Ascending aorta (tissue), 2 donors: ENCODE measurements at regions not wholly inside any gene's neighbourhood (a gene's known extent, or its start where the extent isn't known, plus 50 kb on each side); places are given as distances from the start of the nearest gene placed in this dataset.
A peak's percentile ranks its signal among the peaks of the same experiment; 100 is the strongest.

Source experiments
- DNase-seq, 2 donors: peaks; one replicate each; pipeline ENCODE4 v3.0.0-alpha.2; 2019; ENCODE audit warnings: low spot score in 2 of 2
- H3K27ac ChIP-seq, 2 donors: fragments of 200-600 bp; sonication (generic); one replicate each; pipeline ENCODE4 v1.5.1; 2016 to 2017; ENCODE audit warnings: mild to moderate bottlenecking in 1 of 2
- H3K27me3 ChIP-seq: fragments of 200-600 bp; sonication (generic); one replicate; pipeline ENCODE4 v1.5.1; 2017
- H3K36me3 ChIP-seq, 2 donors: fragments of 200-600 bp; sonication (generic); one replicate each; pipeline ENCODE4 v1.5.1; 2016
- H3K4me1 ChIP-seq, 2 donors: fragments of 200-600 bp; sonication (generic); one replicate each; pipeline ENCODE4 v1.5.1; 2016 to 2017; ENCODE audit warnings: mild to moderate bottlenecking in 1 of 2
- H3K4me3 ChIP-seq, 2 donors: fragments of 200-600 bp; sonication (generic); one replicate each; pipeline ENCODE4 v1.5.1; 2016 to 2017; ENCODE audit warnings: mild to moderate bottlenecking in 1 of 2
- H3K9me3 ChIP-seq, 2 donors: fragments of 200-600 bp; sonication (generic); one replicate each; pipeline ENCODE4 v1.5.1; 2016
- CTCF ChIP-seq, 3 experiments: fragments of 200-600 bp in 2 of 3; fragments of 450-650 bp in 1 of 3; sonication (generic) in 2 of 3; IDR thresholded peaks; one replicate each; pipeline ENCODE4 v1.5.1; 2016 to 2019; ENCODE audit warnings: antibody characterized with exemption in 3 of 3, mild to moderate bottlenecking in 1 of 3, moderate library complexity in 1 of 3
- intact Hi-C: fragments of 100-400 bp; cut with DNase I; formaldehyde crosslinking; loops from one replicate; pipeline ENCODE4 v1.15.1; 2023

DNA sequence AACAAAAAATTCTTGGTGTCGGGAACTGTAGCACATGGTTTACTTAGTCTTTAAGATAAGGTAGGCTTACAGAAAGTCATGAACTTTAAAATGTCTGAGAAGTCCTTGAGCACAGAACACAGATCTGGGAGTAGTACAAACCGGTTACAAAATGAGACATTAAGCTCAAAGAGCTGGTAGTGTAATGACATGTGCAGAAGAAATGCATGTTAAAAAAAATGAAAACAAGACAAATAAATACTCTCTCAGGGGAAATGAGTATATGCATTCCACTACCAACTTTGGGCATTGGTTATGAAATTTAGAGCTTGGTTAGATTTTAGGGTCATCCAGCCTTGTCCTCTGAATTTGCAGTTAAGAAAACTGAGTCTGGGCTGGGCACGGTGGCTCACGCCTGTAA, 91.5 kb upstream of the F3 start:
- Histone ChIP-seq H3K27ac (peak overlapping the region; percentile 26 to 37), H3K4me1 (no peaks in the 10 kb centered on the region), H3K36me3 (no peaks in the 10 kb centered on the region), H3K4me3 (no peak overlapping the region), H3K9me3 (no peaks in the 10 kb centered on the region), H3K27me3 (no peaks in the 10 kb centered on the region)
- intact Hi-C loops, result no loop called here
- no peak for TF ChIP-seq CTCF (IDR thresholded peaks at IDR 0.05)
- no peak for DNase-seq

DNA sequence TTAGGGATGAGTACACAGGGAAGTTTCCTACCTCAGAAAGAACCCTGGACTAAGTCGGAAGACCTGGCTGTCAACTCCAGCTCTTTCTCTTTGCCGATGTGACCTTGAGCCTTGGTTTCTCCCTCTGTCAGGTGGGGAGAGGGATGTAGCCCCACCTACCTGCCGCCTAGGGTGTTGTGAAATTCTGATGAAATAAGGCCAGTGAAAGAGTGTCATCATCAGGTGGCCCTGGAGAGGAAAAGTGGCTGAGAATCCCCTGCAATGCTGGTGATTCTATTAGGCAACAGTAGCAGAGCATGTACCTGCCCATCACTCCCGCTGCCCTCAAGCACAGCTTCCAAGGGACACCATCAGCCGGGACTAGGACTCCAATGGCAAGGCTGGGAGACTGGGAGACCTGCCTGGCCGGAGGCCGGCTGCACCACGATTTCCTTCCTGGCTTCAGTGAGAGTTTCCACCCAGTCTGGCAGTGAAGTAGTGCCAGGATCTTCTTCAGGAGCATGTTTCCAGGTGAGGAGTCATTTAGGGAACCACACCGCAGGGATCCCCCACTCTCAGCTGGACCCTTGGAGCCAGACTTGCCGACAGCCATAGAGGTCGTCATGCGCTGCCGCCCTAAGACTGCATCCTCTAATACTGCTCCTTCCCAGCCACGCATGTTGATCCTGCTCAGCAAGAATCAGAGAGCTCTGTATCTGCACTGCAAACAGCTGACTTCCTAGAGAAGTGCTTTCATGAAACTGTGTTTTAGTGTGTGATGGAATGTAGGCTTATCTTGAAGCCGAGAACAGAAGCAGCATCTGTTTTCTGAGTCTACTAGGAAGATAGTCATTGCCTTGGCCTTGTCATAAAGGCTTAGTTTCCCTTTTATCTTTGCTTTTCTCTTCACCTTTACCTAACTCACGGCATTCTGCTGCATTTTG, 88.0 kb upstream of the F3 start:
- Histone ChIP-seq H3K27ac (no peak overlapping the region), H3K27me3 (no peaks in the 10 kb centered on the region), H3K9me3 (no peaks in the 10 kb centered on the region), H3K4me3 (no peak overlapping the region), H3K36me3 (no peaks in the 10 kb centered on the region), H3K4me1 (no peaks in the 10 kb centered on the region)
- intact Hi-C loops, result no loop called here
- TF ChIP-seq CTCF (IDR thresholded peaks at IDR 0.05), result no peak
- no peak for DNase-seq

DNA sequence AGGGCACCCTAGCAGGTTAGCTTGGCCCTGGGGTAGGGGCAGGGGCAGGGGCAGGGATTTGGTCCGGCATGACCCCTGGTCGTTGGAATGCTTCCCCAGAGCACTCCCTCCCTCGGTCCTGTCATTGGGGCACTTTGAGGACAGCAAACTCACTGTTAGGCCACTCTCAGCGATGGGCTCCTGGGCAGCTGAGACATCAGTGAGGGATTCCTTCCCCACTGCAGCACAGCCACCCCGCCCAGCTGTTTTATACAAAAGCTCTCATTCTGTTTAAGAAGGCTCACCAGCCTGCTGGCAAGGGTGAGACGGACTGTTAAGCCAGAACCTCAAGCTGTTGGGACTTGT, 86.9 kb upstream of the F3 start:
- H3K27me3 ChIP-seq, result no peaks in the 10 kb centered on the region
- no peaks in the 10 kb centered on the region for H3K9me3 ChIP-seq
- no peaks in the 10 kb centered on the region for H3K36me3 ChIP-seq
- H3K4me3 ChIP-seq, result no peak overlapping the region
- no peaks in the 10 kb centered on the region for H3K4me1 ChIP-seq
- no peak overlapping the region for H3K27ac ChIP-seq
- no peak for TF ChIP-seq CTCF (IDR thresholded peaks at IDR 0.05)
- intact Hi-C loops, result no loop called here
- DNase-seq, result no peak

DNA sequence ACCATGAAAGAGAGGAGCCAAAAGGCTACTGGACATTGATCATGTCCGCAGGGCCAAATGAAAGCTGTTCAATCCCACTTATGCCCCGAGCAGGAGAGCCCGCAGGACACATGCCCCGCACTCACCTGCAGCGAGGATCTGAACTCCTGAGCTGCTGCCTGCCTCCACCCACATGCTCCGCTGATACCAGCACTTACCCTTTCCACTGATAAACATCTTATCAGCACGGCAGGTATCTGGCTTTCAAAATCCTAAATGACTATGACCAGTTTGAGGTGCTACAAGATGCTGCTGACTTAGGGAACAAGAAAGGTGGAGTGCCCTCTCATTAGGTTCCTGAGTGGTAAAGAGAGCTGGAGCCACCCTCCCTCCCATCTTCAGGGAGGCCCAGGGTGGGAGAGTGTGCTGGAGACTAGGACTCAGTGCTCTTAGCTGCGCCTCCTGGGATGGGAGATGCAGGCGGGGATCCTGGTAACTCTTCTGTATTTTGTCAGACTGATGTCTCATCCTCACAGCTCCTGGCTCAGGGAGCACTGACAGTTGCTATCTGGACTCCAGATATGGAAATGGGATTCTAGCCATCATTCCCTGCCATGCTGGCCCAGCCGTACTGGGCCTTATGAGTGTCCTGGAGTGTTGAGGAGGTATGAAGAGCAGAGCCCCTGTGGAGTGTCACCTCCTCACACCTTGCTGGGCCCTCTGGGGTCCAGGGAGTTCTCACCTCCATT, 86.4 kb upstream of the F3 start:
- intact Hi-C loops, result no loop called here

GRCh38 chr1:94624203-94624602, 82.6 kb upstream of the F3 start:
- no peak for TF ChIP-seq CTCF (IDR thresholded peaks at IDR 0.05)
- Histone ChIP-seq H3K4me3 (no peak overlapping the region), H3K27me3 (no peaks in the 10 kb centered on the region), H3K9me3 (no peaks in the 10 kb centered on the region), H3K27ac (no peak overlapping the region), H3K4me1 (no peaks in the 10 kb centered on the region), H3K36me3 (no peaks in the 10 kb centered on the region)
- intact Hi-C loops, result no loop called here
- DNase-seq, result no peak

More for the DNA sequence above, 86.4 kb upstream of the F3 start:
- Histone ChIP-seq H3K4me3 (no peak overlapping the region), H3K36me3 (no peaks in the 10 kb centered on the region), H3K27me3 (no peaks in the 10 kb centered on the region), H3K9me3 (no peaks in the 10 kb centered on the region), H3K4me1 (no peaks in the 10 kb centered on the region), H3K27ac (no peak overlapping the region)
- TF ChIP-seq CTCF (IDR thresholded peaks at IDR 0.05), result no peak
- DNase-seq, result no peak
